Fibroblast of lung (primary cell): ENCODE measurements at regions not wholly inside any gene's neighbourhood (a gene's known extent, or its start where the extent isn't known, plus 50 kb on each side); places are given as distances from the start of the nearest gene placed in this dataset.

Experiments
- DNase-seq, 2 donors: peaks; one replicate each; pipeline versions ENCODE4 v3.0.0 to v3.0.0-alpha.2; 2010; ENCODE audit warnings: low read depth in 2 of 2
- H2AFZ ChIP-seq: 2 replicates; pipeline ENCODE4 v1.5.1; 2012; ENCODE audit warnings: low read length, control low read depth, inconsistent platforms
- H3K27ac ChIP-seq: 2 replicates; pipeline ENCODE4 v1.5.1; 2011; ENCODE audit warnings: low read length, control low read depth; ENCODE audit not compliant: insufficient read depth
- H3K27me3 ChIP-seq: 2 replicates; pipeline ENCODE4 v1.5.1; 2011; ENCODE audit warnings: mild to moderate bottlenecking, low read length; ENCODE audit not compliant: control insufficient read depth, insufficient read depth
- H3K36me3 ChIP-seq: 2 replicates; pipeline ENCODE4 v1.5.1; 2011; ENCODE audit warnings: low read length; ENCODE audit not compliant: control insufficient read depth, insufficient read depth
- H3K4me1 ChIP-seq: 2 replicates; pipeline ENCODE4 v1.5.1; 2011; ENCODE audit warnings: low read length; ENCODE audit not compliant: control insufficient read depth, insufficient read depth; ENCODE audit errors: extremely low read depth
- H3K4me2 ChIP-seq: 2 replicates; pipeline ENCODE4 v1.5.1; 2011; ENCODE audit warnings: low read length, control low read depth; ENCODE audit not compliant: insufficient read depth; ENCODE audit errors: extremely low read depth
- H3K4me3 ChIP-seq, 4 experiments: fragments of 200-600 bp in 1 of 4; sonication (generic) in 1 of 4; replicated peaks in 1 of 4; 2 replicates each; pipeline ENCODE4 v1.5.1; 2011 to 2016; ENCODE audit warnings: low read length in 4 of 4, low read depth in 3 of 4, mild to moderate bottlenecking in 3 of 4, control low read depth in 2 of 4, inconsistent platforms in 1 of 4, mixed read lengths in 1 of 4; ENCODE audit not compliant: insufficient read depth in 1 of 4; ENCODE audit errors: control extremely low read depth in 1 of 4
- H3K79me2 ChIP-seq: 2 replicates; pipeline ENCODE4 v1.5.1; 2012; ENCODE audit warnings: mild to moderate bottlenecking, low read length, inconsistent platforms; ENCODE audit not compliant: control insufficient read depth, insufficient read depth
- H3K9ac ChIP-seq: 2 replicates; pipeline ENCODE4 v1.5.1; 2011; ENCODE audit warnings: mild to moderate bottlenecking, low read length, control low read depth; ENCODE audit not compliant: insufficient read depth
- H3K9me3 ChIP-seq: 2 replicates; pipeline ENCODE4 v1.5.1; 2012; ENCODE audit warnings: low read depth, low read length; ENCODE audit not compliant: control insufficient read depth, insufficient read depth
- H4K20me1 ChIP-seq: 2 replicates; pipeline ENCODE4 v1.5.1; 2011; ENCODE audit warnings: low read length; ENCODE audit not compliant: control insufficient read depth, insufficient read depth; ENCODE audit errors: extremely low read depth
- CTCF ChIP-seq, 2 donors: IDR thresholded peaks in 1 of 2; conservative IDR thresholded peaks in 1 of 2; 1 replicate in 1 of 2; 2 replicates in 1 of 2; pipeline ENCODE4 v1.5.1; 2011 to 2012; ENCODE audit warnings: low read length in 2 of 2, control low read depth in 1 of 2, inconsistent platforms in 1 of 2, low read depth in 1 of 2, mild to moderate bottlenecking in 1 of 2
- EZH2 ChIP-seq: IDR thresholded peaks from 2 replicates; pipeline ENCODE4 v1.5.1; 2012; ENCODE audit warnings: low read length, control low read depth, mild to moderate bottlenecking; ENCODE audit errors: missing control alignments

GRCh38 chr3:106381286-106381938, 512.6 kb upstream of the CBLB start:
- H3K9ac ChIP-seq = no peak overlapping the region
- no peak overlapping the region for H3K27ac ChIP-seq
- no peak overlapping the region for H3K4me3 ChIP-seq
- H3K4me1 ChIP-seq = no peaks in the 10 kb centered on the region
- no peaks in the 10 kb centered on the region for H4K20me1 ChIP-seq
- no peaks in the 10 kb centered on the region for H3K27me3 ChIP-seq
- no peak for TF ChIP-seq EZH2
- TF ChIP-seq CTCF (conservative IDR thresholded peaks at IDR 0.05 in 1 of 2, IDR thresholded peaks at IDR 0.05 in 1 of 2; ENCODE audit: low read depth in 1 of 2, low read length in 2 of 2) = no peak
- DNase-seq = no peak
- no peak overlapping the region for H2AFZ ChIP-seq
- H3K4me2 ChIP-seq = no peak overlapping the region
- no peaks in the 10 kb centered on the region for H3K9me3 ChIP-seq
- no peaks in the 10 kb centered on the region for H3K36me3 ChIP-seq
- H3K79me2 ChIP-seq = no peaks in the 10 kb centered on the region

- Histone ChIP-seq H3K36me3 (no peaks in the 10 kb centered on the region), H3K9ac (no peak overlapping the region), H3K4me3 (no peak overlapping the region), H3K79me2 (no peaks in the 10 kb centered on the region), H3K4me2 (no peak overlapping the region), H3K27ac (no peak overlapping the region), H3K4me1 (no peaks in the 10 kb centered on the region), H3K27me3 (no peaks in the 10 kb centered on the region), H4K20me1 (no peaks in the 10 kb centered on the region), H3K9me3 (no peaks in the 10 kb centered on the region), H2AFZ (no peak overlapping the region)
- TF ChIP-seq CTCF (conservative IDR thresholded peaks at IDR 0.05 in 1 of 2, IDR thresholded peaks at IDR 0.05 in 1 of 2; ENCODE audit: low read depth in 1 of 2, low read length in 2 of 2) (no peak), EZH2 (no peak)
- DNase-seq = no peak
Observed at GRCh38 chr3:106381939-106382335, 513.1 kb upstream of the CBLB start.

- H3K36me3 ChIP-seq = no peaks in the 10 kb centered on the region
- H2AFZ ChIP-seq = no peak overlapping the region
- DNase-seq = no peak
- no peak for TF ChIP-seq EZH2
- TF ChIP-seq CTCF (conservative IDR thresholded peaks at IDR 0.05 in 1 of 2, IDR thresholded peaks at IDR 0.05 in 1 of 2; ENCODE audit: low read depth in 1 of 2, low read length in 2 of 2) = no peak
- H3K9me3 ChIP-seq = no peaks in the 10 kb centered on the region
- no peaks in the 10 kb centered on the region for H4K20me1 ChIP-seq
- H3K4me3 ChIP-seq = no peak overlapping the region
- H3K4me1 ChIP-seq = no peaks in the 10 kb centered on the region
- no peaks in the 10 kb centered on the region for H3K79me2 ChIP-seq
- no peaks in the 10 kb centered on the region for H3K27me3 ChIP-seq
- H3K4me2 ChIP-seq = no peak overlapping the region
- H3K9ac ChIP-seq = no peak overlapping the region
- no peak overlapping the region for H3K27ac ChIP-seq
Observed at GRCh38 chr3:106386050-106386449, 517.2 kb upstream of the CBLB start.
